ENCODE measurements at regions not wholly inside any gene's neighbourhood (a gene's known extent, or its start where the extent isn't known, plus 50 kb on each side); places are given as distances from the start of the nearest gene placed in this dataset.
"Not testable (repeated sequence)": the region's sequence is repeated elsewhere in the genome, so short reads cannot be mapped to it uniquely, and the experiment has no call there.

DNA sequence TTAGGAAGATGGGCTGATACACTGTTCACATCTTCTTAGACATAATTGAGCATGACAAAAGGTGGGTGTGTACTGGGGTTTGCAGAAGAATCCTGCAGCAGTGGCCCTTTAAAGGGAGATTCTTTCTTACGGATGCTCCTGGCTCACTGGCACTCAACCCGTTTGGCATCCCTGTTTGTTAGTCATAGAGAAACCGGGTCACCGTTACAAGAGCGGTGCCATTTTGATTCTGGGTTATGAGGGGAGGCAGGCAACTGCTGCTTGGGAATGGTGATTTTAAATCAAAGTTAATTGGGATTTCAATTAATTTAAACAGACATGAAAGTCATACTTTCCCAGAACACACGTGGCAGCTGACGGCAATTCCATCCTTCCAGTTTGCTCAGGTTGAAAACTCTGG lies 245.8 kb downstream of the AACS start:
- no peak for DNase-seq (ENCODE audit: low read depth)

DNA sequence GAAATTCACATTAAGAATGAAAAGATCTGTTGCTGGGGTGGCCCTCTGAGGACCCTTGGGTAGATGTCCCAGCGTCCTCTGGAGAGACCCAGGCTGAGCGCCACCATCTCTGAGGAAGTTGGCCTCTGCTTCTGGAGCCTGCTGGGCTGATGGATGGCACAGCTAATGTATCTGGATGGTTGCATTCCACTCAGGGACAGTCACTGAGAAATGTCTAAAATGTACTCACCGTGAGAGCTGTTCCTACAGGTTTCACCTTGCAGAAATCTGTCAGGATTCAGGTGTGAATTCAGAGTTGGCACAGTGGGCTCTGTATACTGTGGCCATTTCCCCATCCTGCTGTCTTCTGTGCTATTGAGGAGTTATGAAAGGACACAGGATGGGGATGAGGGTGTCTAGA lies 247.2 kb downstream of the AACS start:
- no peak for DNase-seq (ENCODE audit: low read depth)

DNA sequence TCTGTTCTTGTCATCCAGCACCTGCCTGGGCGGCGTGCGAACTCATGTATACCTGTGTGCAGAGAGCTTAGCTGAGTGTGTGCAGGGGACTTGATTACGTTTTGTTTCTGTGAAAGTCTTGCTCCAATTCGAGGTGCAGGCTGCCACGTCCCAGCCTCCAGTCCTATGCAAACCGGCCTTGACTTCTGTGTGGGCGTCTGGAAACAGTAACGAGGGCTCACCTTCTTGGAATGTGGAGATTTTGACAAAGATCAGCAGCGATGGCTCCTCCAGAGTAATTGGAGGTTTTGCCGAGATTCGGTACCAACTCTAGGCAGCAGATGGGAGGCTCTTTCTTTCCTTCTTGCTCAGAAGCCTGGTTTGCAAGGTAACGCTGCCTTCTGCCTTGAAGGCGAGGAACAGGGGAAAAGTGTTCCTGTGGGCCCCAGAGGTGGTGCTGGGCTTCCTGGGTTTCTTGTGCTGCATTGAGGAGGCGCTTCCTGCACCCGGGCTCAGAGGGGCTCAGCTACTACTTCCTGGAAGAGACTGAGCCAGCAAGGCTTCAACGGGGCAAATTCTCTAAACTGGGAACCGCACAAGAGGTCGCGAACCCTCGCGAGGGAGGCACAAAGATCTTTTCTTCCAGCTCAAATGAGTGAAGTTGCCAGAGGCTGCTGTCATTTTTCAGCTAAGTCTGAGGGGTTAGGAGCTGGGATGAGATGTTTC lies 249.0 kb downstream of the AACS start:
- no peak for DNase-seq (ENCODE audit: low read depth)

- DNase-seq (ENCODE audit: low read depth): no peak
Observed at GRCh38 chr12:125315771-125316170, 250.5 kb downstream of the AACS start.

- DNase-seq (ENCODE audit: low read depth): no peak
Observed at GRCh38 chr12:125320177-125320576, 254.9 kb downstream of the AACS start.

- DNase-seq (ENCODE audit: low read depth): no peak
Observed at GRCh38 chr12:125324861-125325490, 259.7 kb downstream of the AACS start.

DNA sequence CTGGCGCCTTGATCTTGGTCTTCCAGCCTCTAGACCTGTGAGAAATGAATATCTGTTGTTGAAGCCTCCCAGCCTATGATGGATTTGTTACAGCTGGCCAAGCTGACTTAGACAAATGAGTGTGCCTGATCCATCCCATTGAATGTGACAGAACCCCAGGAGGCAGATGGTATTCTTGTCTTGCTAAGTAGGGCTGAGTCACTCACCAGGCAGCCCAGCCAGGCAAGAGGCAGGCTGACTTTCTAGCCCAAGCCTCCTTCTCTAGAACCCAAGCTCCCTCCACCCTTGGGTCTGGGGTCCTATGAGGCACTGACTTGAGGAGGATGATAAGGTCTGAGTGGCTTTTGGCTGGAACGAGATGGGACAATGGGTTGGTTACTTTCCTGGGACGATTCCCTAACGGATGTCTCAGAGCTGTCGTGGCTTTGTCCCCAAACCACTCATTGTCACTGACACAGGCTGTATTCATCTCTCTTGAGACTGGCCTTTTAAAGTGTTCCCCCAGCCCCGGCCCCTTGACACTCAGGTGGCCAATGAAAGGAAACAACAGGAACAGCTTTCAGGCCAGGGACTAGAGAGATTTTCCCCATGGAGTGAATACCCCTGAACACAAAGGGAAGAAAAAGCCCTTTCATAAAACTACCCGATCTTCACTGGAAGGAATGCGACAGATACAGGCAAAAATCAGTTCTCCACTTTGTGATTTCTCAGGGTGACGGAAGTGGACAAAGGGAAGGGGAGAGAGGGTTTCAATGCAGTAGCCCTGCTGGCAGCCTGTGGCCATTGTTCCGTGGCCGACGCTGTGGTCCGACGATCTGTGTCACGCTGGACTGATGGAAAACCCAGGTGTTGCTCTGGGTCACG lies 264.2 kb downstream of the AACS start:
- DNase-seq (ENCODE audit: low read depth): no peak

DNA sequence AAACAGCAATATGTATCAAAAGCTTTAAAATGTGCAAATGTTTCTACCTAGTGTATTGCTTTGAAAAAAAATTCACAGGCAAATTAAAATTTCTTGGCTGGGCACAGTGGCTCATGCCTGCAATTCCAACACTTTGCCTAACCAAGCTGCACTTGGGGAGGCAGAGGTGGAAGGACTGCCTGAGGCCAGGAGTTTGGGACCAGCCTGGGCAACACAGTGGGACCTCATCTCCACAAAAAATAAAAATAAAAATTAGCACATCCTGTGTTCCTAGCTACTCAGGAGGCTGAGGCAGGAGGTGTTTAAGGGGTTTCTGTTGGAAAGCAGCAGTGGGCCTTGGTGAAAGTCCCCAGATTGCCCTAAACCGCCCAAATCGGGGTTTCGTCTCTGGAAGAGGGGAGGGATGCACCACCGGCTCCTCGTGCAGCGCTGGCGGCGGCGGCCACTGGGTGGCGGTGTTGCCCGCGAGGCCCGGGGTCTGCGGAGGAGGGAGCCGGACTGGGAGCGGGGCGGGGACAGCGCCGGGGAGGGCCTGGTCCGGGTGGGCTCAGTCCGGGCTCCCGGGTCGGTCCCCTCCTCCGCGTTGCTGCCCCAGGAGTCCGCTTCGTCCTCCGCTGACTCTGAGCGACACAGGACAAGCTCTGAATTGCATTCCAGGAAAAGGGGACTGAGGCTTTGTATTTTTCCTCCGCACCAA lies 265.6 kb downstream of the AACS start:
- DNase-seq (ENCODE audit: low read depth): peak; percentile 35

- no peak for DNase-seq (ENCODE audit: low read depth)
Observed at GRCh38 chr12:125331342-125332052, 266.3 kb downstream of the AACS start.

- DNase-seq (ENCODE audit: low read depth): no peak
Observed at GRCh38 chr12:125332900-125333299, 267.7 kb downstream of the AACS start.

DNA sequence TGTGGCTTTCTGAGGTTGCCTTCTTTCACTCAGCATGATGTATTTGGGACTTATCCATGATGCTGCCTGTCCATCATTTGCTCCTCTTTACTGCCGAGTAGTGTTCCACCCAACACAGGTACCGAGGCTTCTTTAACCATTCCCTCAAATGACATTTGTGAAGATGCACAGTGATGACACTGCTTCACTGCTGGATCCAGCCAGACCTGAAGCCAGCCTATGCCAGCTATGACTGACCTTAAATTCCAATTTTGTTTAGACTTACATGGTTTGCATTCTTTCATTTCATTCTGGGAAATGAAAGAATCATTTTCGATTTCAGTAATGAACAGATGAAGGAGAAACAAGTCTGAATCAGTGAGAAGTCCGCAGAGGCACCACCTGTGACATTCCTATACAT lies 271.0 kb downstream of the AACS start:
- no peak for DNase-seq (ENCODE audit: low read depth)

DNA sequence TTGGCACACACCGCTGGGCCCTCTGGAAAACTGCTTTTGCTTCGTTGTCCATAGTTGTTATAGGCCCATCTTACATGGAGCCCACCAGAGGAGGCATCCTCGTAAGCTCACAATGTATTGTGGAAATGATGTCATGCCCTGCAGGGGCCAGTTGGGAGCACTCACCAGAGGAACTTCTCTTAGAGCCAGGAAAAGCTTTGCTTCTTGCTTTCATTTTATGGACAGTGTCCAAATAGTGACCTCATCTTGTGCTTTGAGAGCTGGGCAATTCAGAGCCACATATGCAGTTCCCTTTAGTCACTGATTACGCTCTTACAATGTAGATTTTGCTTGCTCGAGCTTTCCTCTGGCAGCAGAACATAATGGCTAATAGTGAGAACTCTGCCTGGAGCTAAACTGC lies 275.6 kb downstream of the AACS start:
- DNase-seq (ENCODE audit: low read depth): no peak

GRCh38 chr12:125341422-125341821 lies 276.2 kb downstream of the AACS start:
- no peak for DNase-seq (ENCODE audit: low read depth)

DNA sequence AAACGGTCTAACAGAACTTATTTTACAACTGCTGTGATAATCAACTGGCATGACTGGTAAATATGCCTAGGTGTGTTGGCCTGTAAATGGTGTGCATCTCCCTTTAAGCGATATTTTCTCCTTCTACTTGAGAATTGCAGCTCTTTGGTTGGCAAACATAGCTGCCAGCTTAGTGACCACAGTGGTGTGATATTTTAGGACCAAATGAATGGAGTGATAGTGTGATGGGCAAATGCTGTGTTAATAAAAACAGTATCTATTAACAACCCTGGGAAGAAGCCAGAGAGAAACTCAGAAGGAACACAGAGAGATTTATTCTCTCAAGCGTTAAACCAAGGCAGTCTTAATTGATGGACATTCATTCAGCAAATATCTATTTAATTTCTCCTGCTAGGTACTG lies 278.4 kb downstream of the AACS start:
- DNase-seq (ENCODE audit: low read depth): no peak

DNA sequence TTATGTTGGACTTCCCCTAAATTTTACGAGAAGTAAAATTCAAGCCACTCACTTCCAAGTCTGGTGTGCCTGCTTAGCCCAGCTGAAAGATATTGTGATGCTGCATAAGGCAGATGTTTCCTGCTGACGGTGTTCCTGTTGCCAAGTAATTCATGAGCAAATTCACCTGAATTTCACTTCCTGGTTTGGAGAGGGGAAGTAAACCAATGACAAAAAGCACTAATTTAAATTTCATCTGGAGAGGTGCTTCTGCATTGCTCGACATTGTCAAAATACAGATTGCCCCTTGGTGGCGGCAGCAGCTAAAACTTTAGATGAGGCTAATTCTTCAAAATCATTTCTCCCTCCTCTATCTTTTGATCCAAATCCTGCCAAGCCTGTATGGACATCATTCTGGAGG lies 281.1 kb downstream of the AACS start:
- no peak for DNase-seq (ENCODE audit: low read depth)

DNA sequence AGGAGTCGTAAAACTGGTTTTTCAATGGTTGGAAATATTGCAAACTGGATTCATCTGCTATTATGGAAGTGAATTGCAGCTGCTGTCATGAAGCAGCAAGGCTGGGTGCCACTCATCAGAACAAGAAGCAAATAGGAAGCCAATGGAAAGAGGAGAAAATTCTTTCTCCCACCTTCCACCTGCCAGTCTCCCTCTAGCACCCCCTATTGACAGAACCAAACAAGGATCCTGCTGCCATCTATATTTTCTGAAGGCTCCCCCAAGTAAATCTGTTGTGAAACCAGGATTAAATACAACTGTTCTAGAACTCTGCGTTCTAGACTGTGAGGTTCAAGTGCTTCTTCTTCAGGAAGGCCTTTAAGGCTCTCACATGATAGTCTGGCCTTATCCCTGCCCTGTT lies 286.6 kb downstream of the AACS start:
- DNase-seq (ENCODE audit: low read depth): no peak

GRCh38 chr12:125353002-125353401 lies 287.8 kb downstream of the AACS start:
- DNase-seq (ENCODE audit: low read depth): not testable (repeated sequence)

GRCh38 chr12:125353871-125354270 lies 288.6 kb downstream of the AACS start:
- no peak for DNase-seq (ENCODE audit: low read depth)

- no peak for DNase-seq (ENCODE audit: low read depth)
Observed at GRCh38 chr12:125355614-125356013, 290.4 kb downstream of the AACS start.

DNA sequence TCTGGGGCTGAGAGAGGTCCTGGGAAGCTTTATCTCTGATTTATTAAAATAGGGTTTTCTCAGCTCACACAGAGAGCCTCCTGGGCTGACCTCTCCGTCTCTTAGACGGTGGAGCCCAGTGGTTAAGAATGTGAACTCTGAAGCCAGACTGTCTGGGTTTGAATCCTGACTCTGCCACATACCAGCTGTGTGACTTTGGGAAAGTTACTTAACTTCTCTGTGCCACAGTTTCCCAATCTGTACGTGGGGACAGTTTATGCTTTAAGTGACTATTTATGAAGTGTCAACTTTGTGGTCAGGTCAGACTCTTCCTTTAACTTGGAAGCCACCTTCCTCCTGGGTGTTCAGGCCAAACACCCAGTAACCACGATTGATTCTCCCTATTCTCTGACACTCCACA lies 290.9 kb downstream of the AACS start:
- no peak for DNase-seq (ENCODE audit: low read depth)

DNA sequence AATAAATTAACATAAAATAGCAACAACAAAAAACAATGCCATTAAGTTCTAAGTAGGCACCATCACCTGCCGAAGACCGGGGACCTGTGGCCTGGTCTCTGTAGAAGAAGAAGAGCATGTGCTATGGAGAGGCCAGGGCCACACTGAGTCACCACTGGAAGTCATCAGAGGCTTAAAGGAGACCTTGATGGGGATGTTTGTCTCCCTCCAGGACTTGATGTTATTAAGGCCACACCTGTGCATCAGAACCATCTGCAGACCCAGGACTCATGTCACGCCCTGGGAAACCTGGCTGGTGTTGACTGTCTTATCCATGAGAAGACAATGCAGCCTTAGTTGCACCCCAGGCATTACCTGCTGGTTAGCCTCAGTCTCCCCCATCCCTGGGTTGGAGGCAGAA lies 292.3 kb downstream of the AACS start:
- DNase-seq (ENCODE audit: low read depth): no peak

GRCh38 chr12:125360540-125360939 lies 295.3 kb downstream of the AACS start:
- no peak for DNase-seq (ENCODE audit: low read depth)
